Gastroesophageal sphincter (tissue), 3 donors: ENCODE measurements at regions not wholly inside any gene's neighbourhood (a gene's known extent, or its start where the extent isn't known, plus 50 kb on each side); places are given as distances from the start of the nearest gene placed in this dataset.

Source experiments
- EP300 ChIP-seq: sonication (generic); formaldehyde crosslinking; IDR thresholded peaks from one replicate; pipeline ENCODE4 v1.6.1; 2017; ENCODE audit warnings: antibody characterized with exemption, mild to moderate bottlenecking
- POLR2A ChIP-seq, 2 donors: fragments of 450-650 bp; IDR thresholded peaks; one replicate each; pipeline ENCODE4 v1.6.1; 2017; ENCODE audit warnings: antibody characterized with exemption in 2 of 2, mild to moderate bottlenecking in 2 of 2, moderate library complexity in 1 of 2
- POLR2AphosphoS5 ChIP-seq: sonication (generic); formaldehyde crosslinking; IDR thresholded peaks from one replicate; pipeline ENCODE4 v1.6.1; 2017; ENCODE audit warnings: antibody characterized with exemption
- TF ChIP-seq, protein P1 (sequence below), 4 experiments: fragments of 200-600 bp in 2 of 4; fragments of 450-650 bp in 2 of 4; sonication (generic) in 1 of 4; IDR thresholded peaks; one replicate each; pipeline ENCODE4 v1.5.1; 2017 to 2019; ENCODE audit warnings: antibody characterized with exemption in 4 of 4, mild to moderate bottlenecking in 2 of 4, moderate library complexity in 2 of 4

- TF ChIP-seq, protein P1, sequence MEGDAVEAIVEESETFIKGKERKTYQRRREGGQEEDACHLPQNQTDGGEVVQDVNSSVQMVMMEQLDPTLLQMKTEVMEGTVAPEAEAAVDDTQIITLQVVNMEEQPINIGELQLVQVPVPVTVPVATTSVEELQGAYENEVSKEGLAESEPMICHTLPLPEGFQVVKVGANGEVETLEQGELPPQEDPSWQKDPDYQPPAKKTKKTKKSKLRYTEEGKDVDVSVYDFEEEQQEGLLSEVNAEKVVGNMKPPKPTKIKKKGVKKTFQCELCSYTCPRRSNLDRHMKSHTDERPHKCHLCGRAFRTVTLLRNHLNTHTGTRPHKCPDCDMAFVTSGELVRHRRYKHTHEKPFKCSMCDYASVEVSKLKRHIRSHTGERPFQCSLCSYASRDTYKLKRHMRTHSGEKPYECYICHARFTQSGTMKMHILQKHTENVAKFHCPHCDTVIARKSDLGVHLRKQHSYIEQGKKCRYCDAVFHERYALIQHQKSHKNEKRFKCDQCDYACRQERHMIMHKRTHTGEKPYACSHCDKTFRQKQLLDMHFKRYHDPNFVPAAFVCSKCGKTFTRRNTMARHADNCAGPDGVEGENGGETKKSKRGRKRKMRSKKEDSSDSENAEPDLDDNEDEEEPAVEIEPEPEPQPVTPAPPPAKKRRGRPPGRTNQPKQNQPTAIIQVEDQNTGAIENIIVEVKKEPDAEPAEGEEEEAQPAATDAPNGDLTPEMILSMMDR (IDR thresholded peaks at IDR 0.05): no peak
- TF ChIP-seq POLR2A (IDR thresholded peaks at IDR 0.05) (no peak), EP300 (no peak), POLR2AphosphoS5 (no peak)
Measured at GRCh38 chr1:193338194-193338593, 151.8 kb upstream of the B3GALT2 start.
